GM12892 (cell line): ENCODE measurements at regions not wholly inside any gene's neighbourhood (a gene's known extent, or its start where the extent isn't known, plus 50 kb on each side); places are given as distances from the start of the nearest gene placed in this dataset.
A peak's percentile ranks its signal among the peaks of the same experiment; 100 is the strongest.
"Not testable (repeated sequence)": the region's sequence is repeated elsewhere in the genome, so short reads cannot be mapped to it uniquely, and the experiment has no call there.

Source experiments
- DNase-seq: peaks from one replicate; pipeline ENCODE4 v3.0.0; 2011; ENCODE audit not compliant: insufficient read length
- FAIRE-seq: peaks from 2 replicates; lab custom pipeline; 2011; peaks lifted over from hg19 to GRCh38; lab: Jason Lieb, UNC
- POLR2A ChIP-seq: IDR thresholded peaks from 2 replicates; pipeline ENCODE4 v1.6.1; 2011; ENCODE audit warnings: low read depth, low read length, control low read depth
- POLR2AphosphoS5 ChIP-seq: IDR thresholded peaks from 2 replicates; pipeline ENCODE4 v1.6.1; 2011; ENCODE audit warnings: low read depth, low read length, control low read depth
- TAF1 ChIP-seq: IDR thresholded peaks from 2 replicates; pipeline ENCODE4 v1.6.1; 2011; ENCODE audit warnings: low read depth, mild to moderate bottlenecking, control low read depth, low read length, borderline replicate concordance

GRCh38 chr22:22378446-22379415 lies 129.8 kb downstream of the ZNF280B start:
- no peak for DNase-seq
- FAIRE-seq, result no peak
- TF ChIP-seq POLR2AphosphoS5 (no peak), TAF1 (no peak), POLR2A (no peak)

GRCh38 chr22:22380098-22381030 lies 128.2 kb downstream of the ZNF280B start:
- DNase-seq, result peak; percentile 25

GRCh38 chr22:22381292-22381691 lies 127.2 kb downstream of the ZNF280B start:
- FAIRE-seq, DNase-seq: not testable (repeated sequence)

More at GRCh38 chr22:22380098-22381030, 128.2 kb downstream of the ZNF280B start:
- no peak for TF ChIP-seq TAF1
- TF ChIP-seq POLR2A, result no peak
- no peak for TF ChIP-seq POLR2AphosphoS5
- peak; percentile 33 for FAIRE-seq

GRCh38 chr22:22384267-22384666 lies 124.3 kb downstream of the ZNF280B start:
- FAIRE-seq (no peak), DNase-seq (no peak)
- TF ChIP-seq TAF1, result no peak

GRCh38 chr22:22384668-22385244 lies 123.8 kb downstream of the ZNF280B start:
- DNase-seq (no peak), FAIRE-seq (no peak)
- no peak for TF ChIP-seq TAF1
- TF ChIP-seq POLR2A, result no peak
- no peak for TF ChIP-seq POLR2AphosphoS5

- DNase-seq (no peak), FAIRE-seq (no peak)
- no peak for TF ChIP-seq POLR2A
- TF ChIP-seq TAF1, result no peak
- TF ChIP-seq POLR2AphosphoS5, result no peak
Observed at GRCh38 chr22:22386602-22387385, 121.7 kb downstream of the ZNF280B start.

- FAIRE-seq (no peak), DNase-seq (no peak)
- TF ChIP-seq TAF1 (no peak), POLR2A (no peak), POLR2AphosphoS5 (no peak)
Observed at GRCh38 chr22:22387386-22387736, 121.2 kb downstream of the ZNF280B start.

GRCh38 chr22:22388090-22388489 lies 120.5 kb downstream of the ZNF280B start:
- no peak for FAIRE-seq
- TF ChIP-seq POLR2AphosphoS5, result no peak
- DNase-seq, result no peak

GRCh38 chr22:22388494-22388893 lies 120.0 kb downstream of the ZNF280B start:
- DNase-seq, result no peak
- FAIRE-seq, result no peak

GRCh38 chr22:22389467-22389866 lies 119.1 kb downstream of the ZNF280B start:
- DNase-seq, result no peak
- no peak for FAIRE-seq
- TF ChIP-seq POLR2AphosphoS5 (no peak), POLR2A (no peak), TAF1 (no peak)

More at GRCh38 chr22:22388494-22388893, 120.0 kb downstream of the ZNF280B start:
- TF ChIP-seq POLR2A (no peak), POLR2AphosphoS5 (no peak), TAF1 (no peak)

- no peak for TF ChIP-seq TAF1
- no peak for TF ChIP-seq POLR2A
- no peak for TF ChIP-seq POLR2AphosphoS5
- DNase-seq (no peak), FAIRE-seq (no peak)
Observed at GRCh38 chr22:22390989-22391388, 117.6 kb downstream of the ZNF280B start.
